ENCODE measurements at regions not wholly inside any gene's neighbourhood (a gene's known extent, or its start where the extent isn't known, plus 50 kb on each side); places are given as distances from the start of the nearest gene placed in this dataset.

DNA sequence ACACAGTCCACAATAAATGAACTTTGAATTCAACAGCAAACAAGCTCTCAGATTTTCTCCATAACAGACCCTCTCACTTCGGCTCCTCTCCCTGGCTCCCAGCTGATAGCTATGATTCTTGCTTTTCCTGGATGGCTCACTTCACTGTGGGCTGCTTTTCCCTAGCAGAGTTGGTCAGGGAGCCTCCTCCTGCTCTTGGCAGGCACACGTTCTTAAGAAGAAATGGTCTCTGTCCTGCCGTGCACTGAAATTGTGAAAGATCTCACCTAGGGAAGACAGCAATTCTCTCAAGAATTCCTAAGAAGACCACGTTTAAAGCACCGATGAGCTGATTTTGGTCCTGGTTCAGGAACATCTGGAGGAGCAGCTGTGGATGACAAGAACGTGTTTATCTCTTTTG, 148.5 kb upstream of the KCNK2 start (continued):
- TF ChIP-seq, protein P1, sequence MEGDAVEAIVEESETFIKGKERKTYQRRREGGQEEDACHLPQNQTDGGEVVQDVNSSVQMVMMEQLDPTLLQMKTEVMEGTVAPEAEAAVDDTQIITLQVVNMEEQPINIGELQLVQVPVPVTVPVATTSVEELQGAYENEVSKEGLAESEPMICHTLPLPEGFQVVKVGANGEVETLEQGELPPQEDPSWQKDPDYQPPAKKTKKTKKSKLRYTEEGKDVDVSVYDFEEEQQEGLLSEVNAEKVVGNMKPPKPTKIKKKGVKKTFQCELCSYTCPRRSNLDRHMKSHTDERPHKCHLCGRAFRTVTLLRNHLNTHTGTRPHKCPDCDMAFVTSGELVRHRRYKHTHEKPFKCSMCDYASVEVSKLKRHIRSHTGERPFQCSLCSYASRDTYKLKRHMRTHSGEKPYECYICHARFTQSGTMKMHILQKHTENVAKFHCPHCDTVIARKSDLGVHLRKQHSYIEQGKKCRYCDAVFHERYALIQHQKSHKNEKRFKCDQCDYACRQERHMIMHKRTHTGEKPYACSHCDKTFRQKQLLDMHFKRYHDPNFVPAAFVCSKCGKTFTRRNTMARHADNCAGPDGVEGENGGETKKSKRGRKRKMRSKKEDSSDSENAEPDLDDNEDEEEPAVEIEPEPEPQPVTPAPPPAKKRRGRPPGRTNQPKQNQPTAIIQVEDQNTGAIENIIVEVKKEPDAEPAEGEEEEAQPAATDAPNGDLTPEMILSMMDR (IDR thresholded peaks at IDR 0.05; ENCODE audit: low read depth, low read length, missing input control), result no peak
- TF ChIP-seq, protein P2, sequence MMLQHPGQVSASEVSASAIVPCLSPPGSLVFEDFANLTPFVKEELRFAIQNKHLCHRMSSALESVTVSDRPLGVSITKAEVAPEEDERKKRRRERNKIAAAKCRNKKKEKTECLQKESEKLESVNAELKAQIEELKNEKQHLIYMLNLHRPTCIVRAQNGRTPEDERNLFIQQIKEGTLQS (IDR thresholded peaks at IDR 0.05), result no peak
- no peak for TF ChIP-seq TAF1 (conservative IDR thresholded peaks at IDR 0.05)
- TF ChIP-seq, protein P3, sequence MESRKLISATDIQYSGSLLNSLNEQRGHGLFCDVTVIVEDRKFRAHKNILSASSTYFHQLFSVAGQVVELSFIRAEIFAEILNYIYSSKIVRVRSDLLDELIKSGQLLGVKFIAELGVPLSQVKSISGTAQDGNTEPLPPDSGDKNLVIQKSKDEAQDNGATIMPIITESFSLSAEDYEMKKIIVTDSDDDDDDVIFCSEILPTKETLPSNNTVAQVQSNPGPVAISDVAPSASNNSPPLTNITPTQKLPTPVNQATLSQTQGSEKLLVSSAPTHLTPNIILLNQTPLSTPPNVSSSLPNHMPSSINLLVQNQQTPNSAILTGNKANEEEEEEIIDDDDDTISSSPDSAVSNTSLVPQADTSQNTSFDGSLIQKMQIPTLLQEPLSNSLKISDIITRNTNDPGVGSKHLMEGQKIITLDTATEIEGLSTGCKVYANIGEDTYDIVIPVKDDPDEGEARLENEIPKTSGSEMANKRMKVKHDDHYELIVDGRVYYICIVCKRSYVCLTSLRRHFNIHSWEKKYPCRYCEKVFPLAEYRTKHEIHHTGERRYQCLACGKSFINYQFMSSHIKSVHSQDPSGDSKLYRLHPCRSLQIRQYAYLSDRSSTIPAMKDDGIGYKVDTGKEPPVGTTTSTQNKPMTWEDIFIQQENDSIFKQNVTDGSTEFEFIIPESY (IDR thresholded peaks at IDR 0.05), result no peak

- Histone ChIP-seq H3K27ac (ENCODE audit: low read depth in 1 of 2, low read length in 2 of 2) (no peak overlapping the region), H3K4me3 (ENCODE audit: low read depth in 1 of 3, low read length in 3 of 3) (no peak overlapping the region), H3K36me3 (ENCODE audit: control insufficient read depth in 4 of 4, insufficient read depth in 3 of 4, low read depth in 1 of 4, low read length in 3 of 4) (no peaks in the 10 kb centered on the region), H3K9me3 (ENCODE audit: control insufficient read depth in 4 of 4, low read length in 3 of 4) (no peaks in the 10 kb centered on the region), H3K27me3 (ENCODE audit: control insufficient read depth in 4 of 4, insufficient read depth in 4 of 4, low read length in 3 of 4) (no peaks in the 10 kb centered on the region), H3K9ac (ENCODE audit: low read depth in 1 of 2, low read length in 2 of 2) (no peak overlapping the region), H3K4me1 (ENCODE audit: control insufficient read depth in 4 of 4, insufficient read depth in 4 of 4, low read length in 3 of 4) (no peaks in the 10 kb centered on the region)
- DNase-seq (ENCODE audit: low spot score), result no peak
- no peak for TF ChIP-seq FOXA1 (IDR thresholded peaks at IDR 0.05)
- no peak for TF ChIP-seq RXRA (IDR thresholded peaks at IDR 0.05)
- no peak for TF ChIP-seq GABPA (IDR thresholded peaks at IDR 0.05 in 1 of 2, conservative IDR thresholded peaks at IDR 0.05 in 1 of 2)
- TF ChIP-seq, protein P4, sequence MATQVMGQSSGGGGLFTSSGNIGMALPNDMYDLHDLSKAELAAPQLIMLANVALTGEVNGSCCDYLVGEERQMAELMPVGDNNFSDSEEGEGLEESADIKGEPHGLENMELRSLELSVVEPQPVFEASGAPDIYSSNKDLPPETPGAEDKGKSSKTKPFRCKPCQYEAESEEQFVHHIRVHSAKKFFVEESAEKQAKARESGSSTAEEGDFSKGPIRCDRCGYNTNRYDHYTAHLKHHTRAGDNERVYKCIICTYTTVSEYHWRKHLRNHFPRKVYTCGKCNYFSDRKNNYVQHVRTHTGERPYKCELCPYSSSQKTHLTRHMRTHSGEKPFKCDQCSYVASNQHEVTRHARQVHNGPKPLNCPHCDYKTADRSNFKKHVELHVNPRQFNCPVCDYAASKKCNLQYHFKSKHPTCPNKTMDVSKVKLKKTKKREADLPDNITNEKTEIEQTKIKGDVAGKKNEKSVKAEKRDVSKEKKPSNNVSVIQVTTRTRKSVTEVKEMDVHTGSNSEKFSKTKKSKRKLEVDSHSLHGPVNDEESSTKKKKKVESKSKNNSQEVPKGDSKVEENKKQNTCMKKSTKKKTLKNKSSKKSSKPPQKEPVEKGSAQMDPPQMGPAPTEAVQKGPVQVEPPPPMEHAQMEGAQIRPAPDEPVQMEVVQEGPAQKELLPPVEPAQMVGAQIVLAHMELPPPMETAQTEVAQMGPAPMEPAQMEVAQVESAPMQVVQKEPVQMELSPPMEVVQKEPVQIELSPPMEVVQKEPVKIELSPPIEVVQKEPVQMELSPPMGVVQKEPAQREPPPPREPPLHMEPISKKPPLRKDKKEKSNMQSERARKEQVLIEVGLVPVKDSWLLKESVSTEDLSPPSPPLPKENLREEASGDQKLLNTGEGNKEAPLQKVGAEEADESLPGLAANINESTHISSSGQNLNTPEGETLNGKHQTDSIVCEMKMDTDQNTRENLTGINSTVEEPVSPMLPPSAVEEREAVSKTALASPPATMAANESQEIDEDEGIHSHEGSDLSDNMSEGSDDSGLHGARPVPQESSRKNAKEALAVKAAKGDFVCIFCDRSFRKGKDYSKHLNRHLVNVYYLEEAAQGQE (IDR thresholded peaks at IDR 0.05), result no peak
- TF ChIP-seq EGR1 (IDR thresholded peaks at IDR 0.05; ENCODE audit: low read depth in 2 of 2), result no peak
- no peak for TF ChIP-seq MAX (IDR thresholded peaks at IDR 0.05)
- TF ChIP-seq, protein P1 (IDR thresholded peaks at IDR 0.05; ENCODE audit: low read depth, low read length, missing input control), result no peak
- no peak for TF ChIP-seq FOXA2 (IDR thresholded peaks at IDR 0.05)
- TF ChIP-seq HNF4G (IDR thresholded peaks at IDR 0.05), result no peak
- 34% methylated on average over 1 of the region's 1 CpG for WGBS
Observed at GRCh38 chr1:214935258-214935657, 147.3 kb upstream of the KCNK2 start.

Data from liver (tissue), 8 donors.